HG02642 (cell line): ENCODE measurements at regions not wholly inside any gene's neighbourhood (a gene's known extent, or its start where the extent isn't known, plus 50 kb on each side); places are given as distances from the start of the nearest gene placed in this dataset.
"Not testable (repeated sequence)": the region's sequence is repeated elsewhere in the genome, so short reads cannot be mapped to it uniquely, and the experiment has no call there.

Source experiments
- ATAC-seq: cut with Tn5 transposase; IDR thresholded peaks from one replicate; pipeline ENCODE4 v1.9.1; 2021; ENCODE audit warnings: mild to moderate bottlenecking; ENCODE audit not compliant: unreplicated experiment, poor library complexity

DNA sequence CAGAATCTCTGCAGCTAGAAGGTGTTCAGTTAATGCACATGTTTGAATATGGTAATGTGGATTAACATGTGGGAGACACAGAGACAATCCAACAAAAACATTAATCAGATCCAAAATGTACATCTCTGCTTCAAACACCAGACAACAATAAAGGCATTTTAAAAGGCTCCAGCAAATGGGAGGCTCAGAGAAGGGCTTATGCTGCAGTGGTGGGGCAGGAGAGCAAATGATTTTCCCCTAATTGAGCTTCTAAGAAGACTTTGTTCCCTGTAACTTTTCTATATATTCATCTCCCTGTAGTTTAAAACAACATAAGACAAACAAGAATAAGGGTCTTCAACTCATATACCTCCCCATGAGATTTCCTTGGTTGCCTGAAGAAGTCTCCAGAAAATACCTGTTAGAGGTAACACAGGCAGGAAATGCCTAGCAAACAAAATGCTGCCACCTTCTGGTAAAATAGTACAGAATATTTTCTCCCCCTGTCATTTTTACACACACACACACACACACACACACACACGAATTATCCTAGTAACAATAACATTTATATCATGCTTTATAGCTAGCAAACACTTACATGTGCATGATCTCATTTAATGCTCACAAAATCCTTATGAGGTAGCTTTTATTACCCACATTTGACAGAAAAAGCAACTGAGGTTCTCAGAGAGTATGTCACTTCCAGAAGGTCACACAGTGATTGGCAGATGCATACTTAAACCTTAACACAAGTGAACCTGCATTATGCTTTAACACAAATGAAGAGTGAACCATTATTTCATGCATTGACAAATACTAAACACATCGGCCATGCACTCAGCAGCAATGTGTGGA lies 123.4 kb upstream of the MB21D2 start:
- peak; percentile 64 for ATAC-seq

DNA sequence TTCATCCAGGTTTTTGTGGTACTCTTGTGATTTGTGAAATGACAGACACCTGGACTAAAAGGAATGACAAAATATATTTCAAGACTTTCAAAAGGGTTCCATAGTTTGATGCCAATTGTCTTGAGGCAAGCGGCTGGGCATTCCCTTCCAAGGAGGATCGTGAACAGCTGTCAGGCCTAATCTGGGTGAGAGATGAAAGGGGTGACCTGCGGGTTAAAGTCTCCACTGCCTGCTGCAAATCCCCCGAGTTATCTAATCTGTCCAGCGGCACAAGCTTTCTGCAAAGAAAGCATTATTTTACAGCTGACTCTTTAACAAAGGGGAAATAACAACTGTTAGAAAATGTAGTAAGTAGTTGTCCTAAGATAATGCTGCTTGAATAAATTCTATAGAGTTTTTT lies 128.7 kb upstream of the MB21D2 start:
- no peak for ATAC-seq

DNA sequence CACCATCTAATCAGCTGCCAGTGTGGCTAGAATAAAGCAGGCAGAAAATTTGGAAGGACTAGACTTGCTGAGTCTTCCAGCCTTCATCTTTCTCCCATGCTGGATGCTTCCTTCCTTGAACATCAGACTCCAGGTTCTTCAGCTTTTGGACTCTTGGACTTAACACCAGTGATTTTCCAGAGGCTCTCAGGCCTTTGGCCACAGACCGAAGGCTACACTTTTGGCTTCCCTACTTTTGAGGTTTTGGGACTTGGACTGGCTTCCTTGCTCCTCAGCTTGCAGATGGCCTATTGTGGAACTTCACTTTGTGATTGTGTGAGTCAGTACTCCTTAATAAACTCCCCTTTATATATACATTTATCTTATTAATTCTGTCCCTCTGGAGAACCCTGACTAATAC lies 129.8 kb upstream of the MB21D2 start:
- ATAC-seq, result not testable (repeated sequence)

DNA sequence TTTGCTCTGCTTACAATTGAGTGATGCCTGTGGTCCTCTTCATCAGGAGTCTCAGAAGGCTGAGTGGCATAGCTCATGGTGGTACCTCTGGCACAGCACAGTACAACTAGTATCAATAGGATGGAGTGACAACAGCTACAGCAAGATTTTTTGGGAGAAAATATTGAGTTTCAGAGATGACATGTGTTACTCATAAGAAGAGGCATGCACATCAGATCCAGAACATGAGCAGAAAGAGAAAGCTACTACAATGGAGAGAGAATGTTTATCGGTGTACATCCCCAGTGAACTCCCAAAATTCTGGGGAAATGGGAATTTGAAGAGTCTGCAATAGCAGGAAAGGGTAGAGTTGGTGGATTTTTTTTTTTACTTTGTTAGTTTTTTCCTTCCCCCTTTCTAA lies 130.5 kb upstream of the MB21D2 start:
- no peak for ATAC-seq

DNA sequence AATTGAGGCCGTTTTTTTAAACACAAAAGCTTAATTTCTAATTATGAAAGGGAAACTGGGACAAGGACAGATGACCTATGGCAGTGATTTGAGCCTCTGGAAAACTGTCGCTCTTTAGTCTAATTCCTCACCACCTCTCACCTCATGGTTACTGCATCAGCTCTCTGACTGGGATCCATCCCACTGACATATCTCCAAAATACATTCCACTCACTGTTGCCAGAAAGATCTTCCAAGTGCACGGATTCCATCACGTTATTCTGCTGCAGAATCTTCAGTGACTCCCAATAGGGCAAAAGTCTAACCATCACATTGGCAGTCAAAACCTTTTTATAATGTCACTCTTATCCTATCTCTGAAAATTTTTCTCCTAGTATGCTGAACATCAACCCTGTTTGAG lies 132.3 kb upstream of the MB21D2 start:
- ATAC-seq, result no peak

DNA sequence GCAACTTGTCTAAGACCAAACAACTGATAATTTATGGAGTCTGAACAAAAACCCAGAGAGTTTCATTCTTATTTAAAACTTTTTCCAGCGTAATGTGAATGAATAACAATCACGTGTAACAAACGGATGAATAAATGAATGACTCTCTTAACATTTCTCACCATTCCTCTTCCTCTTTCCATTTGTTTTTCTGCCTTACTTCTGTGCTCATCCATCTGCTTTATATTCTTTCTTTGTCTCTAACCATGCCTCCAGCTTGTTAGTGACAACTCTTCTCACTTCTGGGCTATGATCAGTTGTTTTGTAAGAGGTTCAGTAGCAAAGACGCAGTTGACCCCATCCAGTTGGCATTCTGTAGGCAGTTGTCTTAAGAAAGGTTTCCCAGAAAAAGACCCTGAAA lies 133.7 kb upstream of the MB21D2 start:
- ATAC-seq, result no peak

DNA sequence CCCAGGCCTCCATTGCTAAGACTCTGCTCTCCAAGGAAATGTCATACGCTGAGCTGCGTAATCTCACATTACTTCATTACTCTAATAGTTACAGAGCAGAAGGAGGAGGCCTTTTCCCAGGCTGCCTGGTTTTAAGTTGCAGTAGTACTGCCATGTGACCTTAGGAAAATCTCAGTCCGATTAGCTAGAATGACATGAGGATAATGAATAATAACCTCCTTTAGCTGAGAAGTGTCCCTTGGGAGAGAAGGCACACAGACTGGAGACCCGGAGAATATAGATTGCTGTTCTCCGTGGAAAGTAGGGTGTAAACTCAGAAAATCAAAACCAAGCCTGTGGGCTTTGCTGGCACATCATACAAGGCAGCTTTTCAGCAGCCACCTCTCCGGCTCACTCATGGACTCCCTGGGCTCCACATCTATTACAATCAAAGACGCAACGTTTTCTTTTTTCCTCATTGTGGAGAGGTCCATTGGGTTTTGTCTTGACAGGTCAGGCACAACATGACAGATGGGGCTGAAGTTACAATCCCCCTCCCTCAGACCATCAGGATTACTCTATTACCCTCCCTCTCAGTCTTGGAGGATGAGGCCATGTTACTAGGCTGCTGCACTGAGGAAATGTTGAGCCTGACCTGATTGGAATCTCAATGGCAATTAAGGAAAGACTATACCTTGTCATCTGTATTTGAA lies 134.8 kb upstream of the MB21D2 start:
- no peak for ATAC-seq

DNA sequence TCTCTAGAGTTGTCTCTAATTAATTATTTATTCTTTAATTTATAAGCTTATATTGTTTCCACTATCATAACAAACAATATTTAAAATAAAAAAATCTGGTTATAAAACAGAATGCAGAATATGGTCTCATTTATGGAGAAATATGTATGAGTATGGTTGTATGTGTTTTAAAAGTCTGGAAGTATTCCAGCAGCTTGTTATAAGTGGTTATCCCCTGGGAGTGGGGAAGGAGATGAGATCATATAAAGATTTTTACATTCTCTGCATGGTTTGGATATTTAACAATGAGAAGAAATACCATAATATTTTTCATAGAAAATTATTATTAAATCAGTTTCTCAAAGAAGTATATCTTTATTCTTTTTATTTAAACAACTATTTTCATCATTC lies 135.4 kb upstream of the MB21D2 start:
- no peak for ATAC-seq

DNA sequence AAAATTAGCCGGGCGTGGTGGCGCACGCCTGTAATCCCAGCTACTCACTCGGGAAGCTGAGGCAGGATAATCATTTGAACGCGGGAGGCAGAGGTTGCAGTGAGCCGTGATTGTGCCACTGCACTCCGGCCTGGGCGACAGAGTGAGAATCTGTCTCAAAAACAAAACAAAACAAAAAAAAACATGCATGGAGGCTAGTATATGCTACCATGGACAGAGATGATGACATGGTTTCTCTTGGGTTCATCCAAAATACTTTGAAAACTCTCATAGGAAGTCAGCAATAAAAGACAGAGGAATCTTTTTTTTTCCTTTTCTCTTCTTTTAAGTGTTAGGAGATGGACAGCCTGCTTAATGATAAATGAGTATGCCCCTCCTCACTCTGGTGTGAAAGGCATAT lies 137.7 kb upstream of the MB21D2 start:
- ATAC-seq, result no peak

DNA sequence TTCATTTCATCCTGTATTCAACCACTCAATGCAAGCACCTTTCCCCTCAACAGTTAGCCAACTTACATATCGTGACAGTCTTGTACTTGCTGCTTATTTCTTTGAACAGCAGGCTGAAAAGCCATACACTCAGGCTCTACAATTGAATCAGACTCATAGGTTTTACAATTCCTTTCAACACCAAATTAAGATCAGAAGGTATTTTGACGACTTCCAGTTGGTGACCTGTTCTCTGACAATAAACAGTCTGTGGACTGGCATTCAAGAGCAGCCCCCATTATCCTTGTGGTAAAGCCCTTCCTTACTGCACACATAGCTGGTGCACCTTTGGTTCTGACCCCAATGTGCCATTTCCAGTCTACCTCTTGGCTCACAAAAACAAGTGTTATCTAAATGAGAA lies 140.0 kb upstream of the MB21D2 start:
- ATAC-seq, result no peak

DNA sequence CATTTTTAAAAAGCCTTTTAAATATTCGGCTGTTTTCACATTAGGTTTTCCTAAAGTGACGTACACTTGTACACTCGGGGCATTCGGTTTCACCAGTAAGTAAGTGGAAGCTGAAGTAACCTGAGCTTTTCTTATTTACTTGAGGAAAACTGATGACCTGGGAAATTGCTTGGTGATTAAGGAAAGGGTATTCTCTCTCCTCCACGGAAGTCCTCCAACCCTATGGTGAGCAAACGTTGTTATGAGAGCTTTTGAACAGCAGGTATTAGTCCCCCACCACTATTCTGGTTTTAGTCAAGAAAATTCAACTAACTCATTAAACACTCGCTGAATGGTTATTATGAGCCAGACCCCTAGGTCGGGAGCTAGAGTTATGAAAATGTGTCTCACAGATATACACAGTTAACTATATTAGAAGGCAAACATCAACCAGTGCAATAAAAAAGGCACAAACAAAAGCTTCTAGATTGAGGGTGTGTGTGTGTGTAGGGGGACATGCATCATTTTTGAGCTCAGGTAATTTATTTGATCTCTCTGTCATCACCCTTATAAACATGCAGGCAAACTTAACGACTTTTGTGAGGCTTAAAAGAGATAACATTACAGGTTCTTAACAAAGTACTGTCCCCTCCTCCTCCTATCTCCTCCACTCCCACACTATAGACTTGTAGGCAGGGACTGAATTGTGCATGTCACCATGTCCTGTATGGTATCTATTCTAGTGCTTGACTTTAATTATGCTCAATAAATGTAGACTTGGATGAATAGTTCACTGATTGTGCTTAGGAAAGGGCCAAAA lies 143.3 kb upstream of the MB21D2 start:
- no peak for ATAC-seq

DNA sequence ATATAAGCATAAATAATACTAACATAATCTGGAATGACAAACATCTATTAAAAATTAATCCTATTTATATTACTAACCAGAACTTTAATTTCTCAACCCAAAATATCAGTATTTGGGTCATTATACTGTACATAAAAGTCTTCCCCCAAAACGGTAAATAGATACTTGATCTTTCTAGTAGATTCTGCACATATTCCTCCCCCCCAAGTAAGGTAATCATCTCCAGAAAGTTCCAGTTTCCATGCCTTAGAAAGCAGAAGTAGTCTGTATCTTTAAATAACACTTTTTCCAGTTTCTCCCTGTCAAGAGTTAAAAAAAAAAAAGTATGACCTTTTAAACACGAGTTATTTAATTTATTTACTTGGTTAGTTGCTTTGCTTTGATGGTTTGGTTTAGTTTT lies 150.7 kb upstream of the MB21D2 start:
- no peak for ATAC-seq

DNA sequence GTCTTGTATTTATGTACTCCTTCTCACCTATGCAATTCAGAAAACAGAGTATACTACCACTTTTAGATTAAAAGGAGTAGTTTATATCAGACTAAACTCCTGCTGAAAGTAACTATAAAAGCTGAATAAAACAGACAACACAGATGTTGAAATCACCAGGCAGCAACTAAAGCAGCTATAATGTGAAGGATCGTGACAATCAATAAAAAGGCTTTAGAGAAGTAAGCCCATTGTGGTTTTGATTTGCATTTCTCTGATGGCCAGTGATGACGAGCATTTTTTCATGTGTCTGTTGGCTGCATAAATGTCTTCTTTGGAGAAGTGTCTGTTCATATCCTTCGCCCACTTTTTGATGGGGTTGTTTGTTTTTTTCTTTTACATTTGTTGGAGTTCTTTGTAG lies 152.1 kb upstream of the MB21D2 start:
- not testable (repeated sequence) for ATAC-seq

DNA sequence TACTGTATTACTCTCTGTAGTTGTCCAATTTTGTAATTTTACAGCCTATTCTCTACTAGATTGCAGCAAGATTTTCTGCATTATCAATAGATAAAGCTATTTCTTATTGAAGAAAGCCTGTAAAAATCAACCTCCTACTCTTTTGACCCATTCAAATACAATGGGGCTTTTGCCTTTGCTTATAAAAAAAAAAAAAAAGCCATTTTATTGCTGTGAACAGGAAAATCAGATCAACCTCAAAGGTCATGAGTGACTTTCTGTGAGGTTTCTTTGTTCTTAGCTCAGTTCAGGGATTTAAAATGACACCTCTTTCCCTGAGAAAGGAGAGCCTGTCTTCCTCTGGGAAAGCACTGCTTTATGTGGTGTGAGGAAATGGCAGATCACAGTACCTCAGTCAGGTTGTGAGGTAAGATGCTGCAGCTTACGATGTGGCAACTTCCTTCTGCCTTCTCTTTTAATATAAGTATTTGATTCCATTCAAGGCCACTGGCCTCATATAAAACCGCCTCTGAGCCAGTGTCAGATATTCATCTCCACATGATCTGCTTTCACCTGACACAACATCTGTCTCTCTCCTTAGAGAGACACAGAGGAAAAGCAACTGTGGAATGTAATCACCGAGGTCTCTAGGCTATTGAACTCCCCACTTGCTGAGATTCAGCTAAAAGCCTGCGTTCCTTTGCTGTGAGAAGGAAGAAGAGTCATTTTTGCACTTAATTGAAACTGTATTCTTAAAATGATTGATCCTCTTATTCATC lies 161.5 kb upstream of the MB21D2 start:
- ATAC-seq, result no peak

DNA sequence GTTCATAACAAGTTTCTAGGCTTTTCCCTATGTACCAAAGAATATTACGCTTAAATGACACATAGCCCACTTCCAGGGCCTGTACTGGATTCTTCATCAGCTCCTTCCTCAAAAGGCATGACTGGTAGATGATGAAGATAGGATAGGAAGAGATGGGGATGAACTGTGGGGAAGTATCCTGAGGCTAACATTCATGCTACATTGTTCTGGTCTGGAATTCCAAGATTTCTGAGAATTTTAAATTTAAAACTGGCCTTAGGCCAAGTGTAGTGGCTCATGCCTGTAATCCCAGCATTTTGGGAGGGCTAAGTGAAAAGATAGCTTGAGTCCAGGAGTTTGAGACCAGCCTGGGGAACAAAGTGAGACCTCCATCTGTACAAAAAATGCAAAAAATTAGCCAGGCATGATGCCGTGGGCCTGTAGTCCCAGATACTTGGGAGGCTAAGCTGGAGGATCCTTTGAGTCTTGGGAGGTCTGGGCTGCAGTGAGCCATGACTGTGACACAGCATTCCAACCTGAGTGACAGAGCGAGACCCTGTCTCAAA lies 160.1 kb upstream of the PLAAT1 start:
- ATAC-seq, result no peak

DNA sequence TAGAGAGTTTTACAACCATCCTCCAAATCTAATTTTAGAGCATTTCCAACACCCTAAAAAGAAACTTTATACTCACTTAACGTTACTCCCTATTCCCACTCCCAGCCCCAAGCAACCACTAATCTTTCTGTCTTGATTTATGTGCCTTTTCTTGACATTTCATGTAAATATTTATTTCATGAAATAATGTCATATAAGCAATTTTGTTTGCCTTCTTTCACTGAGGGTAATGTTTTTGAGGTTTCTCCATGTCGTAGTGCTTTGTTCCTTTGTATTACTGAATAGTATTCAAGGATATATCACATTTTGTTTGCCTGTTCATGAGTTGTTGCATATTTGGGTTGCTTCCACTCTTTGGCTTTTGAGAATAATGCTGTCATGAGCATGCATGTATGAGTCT lies 155.4 kb upstream of the PLAAT1 start:
- no peak for ATAC-seq

DNA sequence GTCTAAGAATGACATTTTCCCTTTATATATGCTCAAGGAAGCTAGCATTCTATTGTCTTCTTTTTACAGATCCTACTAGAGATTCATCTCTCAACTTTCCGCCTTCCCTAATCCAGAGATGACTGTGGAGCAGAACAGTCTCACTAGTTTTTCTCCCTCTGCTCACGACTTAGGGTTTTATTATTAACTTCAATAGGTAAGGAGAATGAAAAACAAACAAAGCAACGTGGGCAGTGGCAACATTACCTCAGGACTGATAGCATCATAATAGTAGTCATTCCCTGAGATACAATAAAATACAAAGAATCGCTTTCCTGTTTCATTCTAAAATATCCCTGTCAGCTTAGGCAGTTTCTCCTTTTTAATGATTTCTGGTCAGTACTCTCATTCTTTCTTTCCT lies 154.3 kb upstream of the PLAAT1 start:
- ATAC-seq, result no peak

DNA sequence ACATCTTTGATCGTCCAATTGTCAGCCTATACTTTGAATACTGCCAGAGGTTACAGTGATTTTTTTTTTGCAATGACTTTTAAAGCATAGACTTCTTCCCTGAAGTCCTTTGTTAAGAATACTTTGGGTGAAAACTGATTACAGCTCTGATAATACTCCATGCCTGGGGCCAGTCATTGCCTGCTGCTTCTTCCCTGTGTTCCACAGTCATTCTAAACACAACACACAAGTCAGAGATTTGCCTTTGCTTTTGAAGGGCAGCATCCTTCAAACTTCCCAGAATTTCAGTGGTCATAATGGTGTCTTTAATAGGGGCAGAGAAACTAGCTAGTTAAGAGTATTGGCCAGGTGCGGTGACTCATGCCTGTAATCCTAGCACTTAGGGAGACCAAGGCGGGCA lies 153.7 kb upstream of the PLAAT1 start:
- ATAC-seq, result no peak

DNA sequence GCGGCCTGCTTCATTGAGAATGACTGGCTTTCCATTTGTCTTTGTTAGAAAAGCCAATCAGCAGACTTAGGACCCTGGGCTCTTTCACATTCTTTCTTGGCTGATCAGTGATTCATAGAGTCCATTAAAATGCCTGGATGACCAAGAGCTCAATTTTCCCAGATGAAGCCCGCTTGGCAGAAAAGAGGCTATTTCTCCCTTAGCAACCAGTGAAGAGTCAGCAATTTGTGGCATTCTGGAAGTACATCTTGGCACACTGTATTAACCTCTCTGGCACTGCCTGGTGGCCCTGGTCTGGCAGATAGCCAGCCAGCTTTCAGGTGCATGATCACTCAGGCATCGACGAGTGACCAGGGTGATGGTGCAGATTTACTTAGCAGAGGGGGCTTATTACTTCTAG lies 145.7 kb upstream of the PLAAT1 start:
- ATAC-seq, result no peak

DNA sequence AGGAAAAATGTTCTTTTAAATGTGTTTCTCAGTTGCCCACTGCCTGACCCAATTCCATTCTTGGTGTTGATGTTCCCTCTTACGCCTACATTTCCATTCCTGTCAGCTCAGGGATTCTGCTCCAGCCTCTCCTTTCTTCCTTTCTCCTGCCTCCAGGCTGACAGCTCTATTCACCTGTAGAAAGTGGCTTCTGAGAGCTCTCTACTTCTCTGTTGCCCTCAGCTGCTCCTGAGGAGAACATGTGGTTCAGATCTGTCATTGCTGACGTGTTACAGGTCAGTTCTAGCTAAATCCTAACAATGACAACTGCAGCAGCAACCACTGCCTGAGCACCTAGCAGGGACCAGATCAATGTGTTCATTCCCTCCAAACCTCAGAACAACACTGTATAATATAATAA lies 144.9 kb upstream of the PLAAT1 start:
- ATAC-seq, result no peak
